ENCODE measurements at regions not wholly inside any gene's neighbourhood (a gene's known extent, or its start where the extent isn't known, plus 50 kb on each side); places are given as distances from the start of the nearest gene placed in this dataset.

GRCh38 chr5:159567461-159567860 lies 237.2 kb upstream of the IL12B start:
- no peak for TF ChIP-seq CTCF (IDR thresholded peaks at IDR 0.05)
- TF ChIP-seq POLR2A (IDR thresholded peaks at IDR 0.05) = no peak
- no peak for TF ChIP-seq POLR2AphosphoS5 (IDR thresholded peaks at IDR 0.05)

All from breast epithelium (tissue), 3 donors.